ENCODE measurements at regions not wholly inside any gene's neighbourhood (a gene's known extent, or its start where the extent isn't known, plus 50 kb on each side); places are given as distances from the start of the nearest gene placed in this dataset.
"Not testable (repeated sequence)": the region's sequence is repeated elsewhere in the genome, so short reads cannot be mapped to it uniquely, and the experiment has no call there.

DNA sequence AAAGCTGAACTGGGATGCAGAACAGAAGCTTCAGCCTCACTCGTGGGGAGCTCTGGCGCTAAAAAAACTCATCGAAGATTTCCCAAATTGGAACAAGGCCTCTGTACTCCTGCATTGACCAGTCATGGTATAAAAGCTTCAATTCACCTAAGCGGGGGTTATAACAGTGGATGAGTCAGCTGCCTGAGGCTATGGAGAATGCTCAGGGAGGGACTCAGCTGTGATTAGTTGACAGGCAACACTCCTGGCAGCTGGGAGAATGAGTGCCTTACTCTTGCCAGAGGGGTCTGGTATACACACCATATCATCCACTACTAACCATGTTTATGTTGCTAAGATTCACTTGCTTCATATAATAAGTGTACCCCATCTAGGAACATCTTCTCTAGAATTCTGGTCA lies 350.6 kb upstream of the VRK2 start:
- ATAC-seq (ENCODE audit: low read depth), result no peak

GRCh38 chr2:57698392-57698791 lies 348.2 kb upstream of the VRK2 start:
- ATAC-seq (ENCODE audit: low read depth), result no peak
- Mint-ChIP-seq H3K9me3 (no peaks in the 10 kb centered on the region), H3K27ac (no peak overlapping the region), H3K36me3 (peaks cover 5% of the 10 kb centered on the region), H3K27me3 (no peaks in the 10 kb centered on the region), H3K4me3 (no peak overlapping the region), H3K4me1 (peaks cover 5% of the 10 kb centered on the region)
- no peak for DNase-seq (ENCODE audit: low spot score in 2 of 2)

More for the DNA sequence above, 350.6 kb upstream of the VRK2 start:
- Mint-ChIP-seq H3K4me3 (no peak overlapping the region), H3K27me3 (no peaks in the 10 kb centered on the region), H3K9me3 (peaks cover 6% of the 10 kb centered on the region), H3K27ac (no peak overlapping the region), H3K4me1 (peaks cover 5% of the 10 kb centered on the region), H3K36me3 (no peaks in the 10 kb centered on the region)
- DNase-seq (ENCODE audit: low spot score in 2 of 2), result no peak

DNA sequence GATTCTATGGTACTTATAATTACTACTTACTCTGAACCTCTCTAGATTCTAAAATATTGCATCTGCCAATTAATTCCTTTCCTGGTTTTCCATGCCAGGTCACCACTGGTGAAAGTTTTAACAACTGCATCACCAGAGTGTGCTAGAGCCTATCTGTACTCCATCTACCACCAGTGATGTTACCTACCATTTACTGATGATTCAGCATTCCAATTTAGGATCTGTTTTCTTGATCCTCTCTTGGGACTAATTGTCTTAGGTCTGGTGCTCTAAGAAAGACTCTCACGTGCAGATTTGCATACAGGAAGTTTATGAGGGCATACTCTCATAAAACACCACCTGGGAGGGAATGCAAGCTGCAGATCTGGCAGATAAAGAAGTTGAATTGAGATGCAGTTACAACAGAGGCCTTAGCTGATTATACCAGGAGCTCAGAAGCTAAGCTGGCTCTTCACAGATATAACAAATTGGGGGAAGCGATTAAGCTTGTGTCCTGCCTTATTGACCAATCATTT lies 347.6 kb upstream of the VRK2 start:
- DNase-seq (ENCODE audit: low spot score in 2 of 2) (no peak), ATAC-seq (ENCODE audit: low read depth) (peak; percentile 48)
- Mint-ChIP-seq H3K9me3 (no peaks in the 10 kb centered on the region), H3K4me1 (peaks cover 5% of the 10 kb centered on the region), H3K27me3 (no peaks in the 10 kb centered on the region), H3K36me3 (peaks cover 5% of the 10 kb centered on the region), H3K27ac (no peak overlapping the region), H3K4me3 (no peak overlapping the region)

- Mint-ChIP-seq H3K27ac (no peak overlapping the region), H3K4me1 (peaks cover 5% of the 10 kb centered on the region), H3K27me3 (no peaks in the 10 kb centered on the region), H3K36me3 (peaks cover 5% of the 10 kb centered on the region), H3K9me3 (no peaks in the 10 kb centered on the region), H3K4me3 (no peak overlapping the region)
- DNase-seq (ENCODE audit: low spot score in 2 of 2) (no peak), ATAC-seq (ENCODE audit: low read depth) (no peak)
Observed at GRCh38 chr2:57701391-57701791, 345.2 kb upstream of the VRK2 start.

- no peaks in the 10 kb centered on the region for H3K27me3 Mint-ChIP-seq
- ATAC-seq (ENCODE audit: low read depth) (no peak), DNase-seq (ENCODE audit: low spot score in 2 of 2) (no peak)
- no peak overlapping the region for H3K4me3 Mint-ChIP-seq
- H3K4me1 Mint-ChIP-seq, result peaks cover 5% of the 10 kb centered on the region
- H3K9me3 Mint-ChIP-seq, result no peaks in the 10 kb centered on the region
- H3K36me3 Mint-ChIP-seq, result peaks cover 5% of the 10 kb centered on the region
- H3K27ac Mint-ChIP-seq, result no peak overlapping the region
Observed at GRCh38 chr2:57703407-57703806, 343.2 kb upstream of the VRK2 start.

DNA sequence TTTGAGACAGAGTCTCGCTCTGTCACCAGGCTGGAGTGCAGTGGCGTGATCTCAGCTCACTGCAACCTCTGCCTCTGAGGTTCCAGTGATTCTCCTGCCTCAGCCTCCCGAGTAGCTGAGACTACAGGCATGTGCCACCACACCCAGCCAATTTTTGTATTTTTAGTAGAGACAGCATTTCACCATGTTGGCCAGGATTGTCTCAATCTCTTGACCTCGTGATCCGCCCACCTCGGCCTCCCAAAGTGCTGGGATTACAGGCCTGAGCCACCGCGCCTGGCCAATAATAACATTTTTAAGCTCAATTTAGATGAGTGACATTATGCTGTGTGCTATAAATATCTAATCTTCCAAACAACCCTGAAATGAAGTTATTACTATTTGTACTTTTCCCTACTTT lies 338.8 kb upstream of the VRK2 start:
- H3K27ac Mint-ChIP-seq; DNase-seq (ENCODE audit: low spot score in 2 of 2): not testable (repeated sequence)

GRCh38 chr2:57711991-57712390 lies 334.6 kb upstream of the VRK2 start:
- ATAC-seq (ENCODE audit: low read depth) (no peak), DNase-seq (ENCODE audit: low spot score in 2 of 2) (no peak)
- Mint-ChIP-seq H3K9me3 (no peaks in the 10 kb centered on the region), H3K36me3 (no peaks in the 10 kb centered on the region), H3K4me3 (no peak overlapping the region), H3K27ac (no peak overlapping the region), H3K4me1 (no peaks in the 10 kb centered on the region), H3K27me3 (no peaks in the 10 kb centered on the region)

More for the DNA sequence above, 338.8 kb upstream of the VRK2 start:
- ATAC-seq (ENCODE audit: low read depth); H3K36me3 Mint-ChIP-seq; H3K4me3 Mint-ChIP-seq; H3K9me3 Mint-ChIP-seq; H3K27me3 Mint-ChIP-seq; H3K4me1 Mint-ChIP-seq: not testable (repeated sequence)

- H3K4me3 Mint-ChIP-seq, result peak overlapping the region; percentile 58
- H3K27ac Mint-ChIP-seq, result no peak overlapping the region
- no peaks in the 10 kb centered on the region for H3K36me3 Mint-ChIP-seq
- H3K9me3 Mint-ChIP-seq, result no peaks in the 10 kb centered on the region
- H3K4me1 Mint-ChIP-seq, result peaks cover 7% of the 10 kb centered on the region
- H3K27me3 Mint-ChIP-seq, result no peaks in the 10 kb centered on the region
- peak; percentile 96 for ATAC-seq (ENCODE audit: low read depth)
- peak; percentile 42 to 47 for DNase-seq (ENCODE audit: low spot score in 2 of 2)
Observed at GRCh38 chr2:57720728-57721627, 325.6 kb upstream of the VRK2 start.

- ATAC-seq (ENCODE audit: low read depth) (no peak), DNase-seq (ENCODE audit: low spot score in 2 of 2) (no peak)
- H3K36me3 Mint-ChIP-seq, result no peaks in the 10 kb centered on the region
- H3K27me3 Mint-ChIP-seq, result no peaks in the 10 kb centered on the region
- H3K27ac Mint-ChIP-seq, result no peak overlapping the region
- H3K4me1 Mint-ChIP-seq, result peaks cover 8% of the 10 kb centered on the region
- H3K9me3 Mint-ChIP-seq, result peaks cover 2% of the 10 kb centered on the region
- H3K4me3 Mint-ChIP-seq, result no peak overlapping the region
Observed at GRCh38 chr2:57725337-57725947, 321.2 kb upstream of the VRK2 start.

GRCh38 chr2:57726294-57726693 lies 320.3 kb upstream of the VRK2 start:
- peaks cover 4% of the 10 kb centered on the region for H3K4me1 Mint-ChIP-seq
- no peak overlapping the region for H3K4me3 Mint-ChIP-seq
- peaks cover 2% of the 10 kb centered on the region for H3K36me3 Mint-ChIP-seq
- no peak for DNase-seq (ENCODE audit: low spot score in 2 of 2)
- H3K9me3 Mint-ChIP-seq, result peaks cover 2% of the 10 kb centered on the region
- ATAC-seq (ENCODE audit: low read depth), result no peak
- no peaks in the 10 kb centered on the region for H3K27me3 Mint-ChIP-seq
- H3K27ac Mint-ChIP-seq, result no peak overlapping the region

GRCh38 chr2:57728691-57729090 lies 317.9 kb upstream of the VRK2 start:
- Mint-ChIP-seq H3K9me3 (peaks cover 2% of the 10 kb centered on the region), H3K4me3 (no peak overlapping the region), H3K36me3 (peaks cover 2% of the 10 kb centered on the region), H3K4me1 (peaks cover 4% of the 10 kb centered on the region), H3K27ac (no peak overlapping the region), H3K27me3 (no peaks in the 10 kb centered on the region)
- ATAC-seq (ENCODE audit: low read depth) (no peak), DNase-seq (ENCODE audit: low spot score in 2 of 2) (no peak)

GRCh38 chr2:57733956-57734355 lies 312.6 kb upstream of the VRK2 start:
- Mint-ChIP-seq H3K27ac (no peak overlapping the region), H3K4me3 (no peak overlapping the region), H3K9me3 (no peaks in the 10 kb centered on the region), H3K36me3 (peaks cover 3% of the 10 kb centered on the region), H3K4me1 (no peaks in the 10 kb centered on the region), H3K27me3 (no peaks in the 10 kb centered on the region)
- DNase-seq (ENCODE audit: low spot score in 2 of 2), result no peak
- no peak for ATAC-seq (ENCODE audit: low read depth)

DNA sequence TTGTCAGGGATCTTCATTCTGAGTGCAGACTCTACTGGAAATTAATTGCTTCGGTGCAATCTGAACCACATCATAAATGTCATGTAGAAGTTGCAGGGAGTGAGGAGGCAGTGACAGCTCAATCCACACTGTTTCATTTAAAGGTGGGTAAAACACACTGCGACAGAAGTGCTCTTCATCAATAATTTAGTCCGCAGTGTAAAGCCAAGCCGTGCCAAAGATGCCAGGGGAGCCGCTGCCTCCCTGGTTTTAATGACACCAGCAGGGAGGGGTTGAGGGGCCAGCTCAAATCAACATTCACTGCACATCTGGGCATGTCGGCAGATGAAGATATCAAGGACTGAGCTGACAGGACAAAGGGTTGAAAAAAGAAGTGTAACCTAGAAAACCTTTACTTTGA lies 305.7 kb upstream of the VRK2 start:
- no peaks in the 10 kb centered on the region for H3K4me1 Mint-ChIP-seq
- ATAC-seq (ENCODE audit: low read depth) (no peak), DNase-seq (ENCODE audit: low spot score in 2 of 2) (no peak)
- H3K27me3 Mint-ChIP-seq, result no peaks in the 10 kb centered on the region
- no peaks in the 10 kb centered on the region for H3K36me3 Mint-ChIP-seq
- no peaks in the 10 kb centered on the region for H3K9me3 Mint-ChIP-seq
- no peak overlapping the region for H3K4me3 Mint-ChIP-seq
- no peak overlapping the region for H3K27ac Mint-ChIP-seq

DNA sequence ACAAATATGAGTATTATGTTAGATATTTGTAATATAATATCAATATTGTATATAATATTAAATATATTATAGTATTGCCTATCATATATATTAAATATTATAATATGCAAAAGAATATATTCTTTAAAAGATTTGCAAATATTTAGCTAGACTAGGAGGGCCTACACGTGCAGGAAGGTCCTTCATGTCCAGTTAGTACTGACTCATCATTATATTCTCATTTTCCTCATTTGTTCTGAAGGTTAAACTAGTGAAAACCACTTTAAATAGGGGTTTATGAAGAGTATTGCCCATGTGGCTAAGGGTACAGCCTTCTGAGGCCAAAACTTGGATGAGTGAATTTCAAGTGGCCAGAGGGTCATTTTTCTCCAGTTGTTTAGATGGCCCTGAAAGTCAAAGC lies 293.0 kb upstream of the VRK2 start:
- H3K9me3 Mint-ChIP-seq, result no peaks in the 10 kb centered on the region
- no peaks in the 10 kb centered on the region for H3K36me3 Mint-ChIP-seq
- H3K27ac Mint-ChIP-seq, result no peak overlapping the region
- no peak for ATAC-seq (ENCODE audit: low read depth)
- H3K27me3 Mint-ChIP-seq, result no peaks in the 10 kb centered on the region
- no peak overlapping the region for H3K4me3 Mint-ChIP-seq
- no peak for DNase-seq (ENCODE audit: low spot score in 2 of 2)
- peaks cover 20% of the 10 kb centered on the region for H3K4me1 Mint-ChIP-seq

Data from memory B cell (primary cell).